ENCODE measurements at regions not wholly inside any gene's neighbourhood (a gene's known extent, or its start where the extent isn't known, plus 50 kb on each side); places are given as distances from the start of the nearest gene placed in this dataset.
"Not testable (repeated sequence)": the region's sequence is repeated elsewhere in the genome, so short reads cannot be mapped to it uniquely, and the experiment has no call there.

- in situ Hi-C loops (cut with HindIII; ENCODE audit: low sequenced_read_pairs) = no loop called here
- DNase-seq (ENCODE audit: low read depth) = no peak
- no peak for TF ChIP-seq CTCF (IDR thresholded peaks at IDR 0.05; ENCODE audit: low read depth, low read length, missing control alignments)
Observed at GRCh38 chr1:76729142-76729541, 138.1 kb upstream of the ST6GALNAC5 start.

GRCh38 chr1:76730027-76730426 is 137.3 kb upstream of the ST6GALNAC5 start:
- in situ Hi-C loops (cut with HindIII; ENCODE audit: low sequenced_read_pairs) = no loop called here
- TF ChIP-seq CTCF (IDR thresholded peaks at IDR 0.05; ENCODE audit: low read depth, low read length, missing control alignments) = no peak
- no peak for DNase-seq (ENCODE audit: low read depth)
- no peak overlapping the region for H3K4me3 ChIP-seq (ENCODE audit: low read depth, low read length)

More at GRCh38 chr1:76729142-76729541, 138.1 kb upstream of the ST6GALNAC5 start:
- H3K4me3 ChIP-seq (ENCODE audit: low read depth, low read length) = no peak overlapping the region

- H3K4me3 ChIP-seq (ENCODE audit: low read depth, low read length); in situ Hi-C loops (cut with HindIII; ENCODE audit: low sequenced_read_pairs); DNase-seq (ENCODE audit: low read depth): not testable (repeated sequence)
Observed at GRCh38 chr1:76738355-76738754, 128.9 kb upstream of the ST6GALNAC5 start.

- DNase-seq (ENCODE audit: low read depth); H3K4me3 ChIP-seq (ENCODE audit: low read depth, low read length); in situ Hi-C loops (cut with HindIII; ENCODE audit: low sequenced_read_pairs): not testable (repeated sequence)
Observed at GRCh38 chr1:76740956-76741355, 126.3 kb upstream of the ST6GALNAC5 start.

- no peak for DNase-seq (ENCODE audit: low read depth)
- in situ Hi-C loops (cut with HindIII; ENCODE audit: low sequenced_read_pairs) = no loop called here
- TF ChIP-seq CTCF (IDR thresholded peaks at IDR 0.05; ENCODE audit: low read depth, low read length, missing control alignments) = no peak
- H3K4me3 ChIP-seq (ENCODE audit: low read depth, low read length) = no peak overlapping the region
Observed at GRCh38 chr1:76744989-76745388, 122.3 kb upstream of the ST6GALNAC5 start.

GRCh38 chr1:76746206-76746605 is 121.1 kb upstream of the ST6GALNAC5 start:
- DNase-seq (ENCODE audit: low read depth) = no peak
- H3K4me3 ChIP-seq (ENCODE audit: low read depth, low read length) = no peak overlapping the region
- TF ChIP-seq CTCF (IDR thresholded peaks at IDR 0.05; ENCODE audit: low read depth, low read length, missing control alignments) = no peak
- in situ Hi-C loops (cut with HindIII; ENCODE audit: low sequenced_read_pairs) = no loop called here

- in situ Hi-C loops (cut with HindIII; ENCODE audit: low sequenced_read_pairs) = no loop called here
- no peak overlapping the region for H3K4me3 ChIP-seq (ENCODE audit: low read depth, low read length)
- no peak for DNase-seq (ENCODE audit: low read depth)
- no peak for TF ChIP-seq CTCF (IDR thresholded peaks at IDR 0.05; ENCODE audit: low read depth, low read length, missing control alignments)
Observed at GRCh38 chr1:76754730-76755129, 112.5 kb upstream of the ST6GALNAC5 start.

GRCh38 chr1:76759171-76759860 is 108.0 kb upstream of the ST6GALNAC5 start:
- no peak overlapping the region for H3K4me3 ChIP-seq (ENCODE audit: low read depth, low read length)
- TF ChIP-seq CTCF (IDR thresholded peaks at IDR 0.05; ENCODE audit: low read depth, low read length, missing control alignments) = no peak
- no peak for DNase-seq (ENCODE audit: low read depth)
- in situ Hi-C loops (cut with HindIII; ENCODE audit: low sequenced_read_pairs) = no loop called here
